ENCODE measurements at regions not wholly inside any gene's neighbourhood (a gene's known extent, or its start where the extent isn't known, plus 50 kb on each side); places are given as distances from the start of the nearest gene placed in this dataset.
"Not testable (repeated sequence)": the region's sequence is repeated elsewhere in the genome, so short reads cannot be mapped to it uniquely, and the experiment has no call there.

DNA sequence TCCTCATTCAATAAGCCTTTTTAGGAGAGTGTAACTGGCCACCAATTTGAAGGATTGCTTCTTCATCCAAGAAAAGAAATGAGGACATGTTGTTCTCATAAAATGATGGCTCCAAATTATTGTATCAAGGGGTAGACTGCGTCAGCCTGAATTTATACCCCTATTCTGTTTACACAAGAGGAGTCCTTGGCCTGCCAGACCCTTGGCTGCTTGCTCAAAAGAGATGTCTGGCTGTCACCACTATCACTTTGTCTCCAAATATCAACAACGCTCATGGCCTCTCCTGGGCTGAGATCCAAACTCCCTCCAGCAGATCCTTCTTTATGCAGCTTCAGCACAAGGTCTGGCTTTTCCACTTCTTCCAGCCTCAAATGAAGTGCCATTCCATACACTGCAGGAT lies 127.9 kb downstream of the OR13H1 start:
- intact Hi-C loops (cut with DNase I; ENCODE audit: low total_unique reads) = no loop called here
- Histone ChIP-seq H3K27ac (no peak overlapping the region), H3K36me3 (no peaks in the 10 kb centered on the region), H3K4me1 (no peaks in the 10 kb centered on the region), H3K27me3 (peaks cover 0 to 28% of the 10 kb centered on the region in 2 donors), H3K4me3 (no peak overlapping the region), H3K9me3 (no peaks in the 10 kb centered on the region)
- TF ChIP-seq POLR2A (IDR thresholded peaks at IDR 0.05) (no peak), POLR2AphosphoS5 (IDR thresholded peaks at IDR 0.05) (no peak)
- TF ChIP-seq, protein P1, sequence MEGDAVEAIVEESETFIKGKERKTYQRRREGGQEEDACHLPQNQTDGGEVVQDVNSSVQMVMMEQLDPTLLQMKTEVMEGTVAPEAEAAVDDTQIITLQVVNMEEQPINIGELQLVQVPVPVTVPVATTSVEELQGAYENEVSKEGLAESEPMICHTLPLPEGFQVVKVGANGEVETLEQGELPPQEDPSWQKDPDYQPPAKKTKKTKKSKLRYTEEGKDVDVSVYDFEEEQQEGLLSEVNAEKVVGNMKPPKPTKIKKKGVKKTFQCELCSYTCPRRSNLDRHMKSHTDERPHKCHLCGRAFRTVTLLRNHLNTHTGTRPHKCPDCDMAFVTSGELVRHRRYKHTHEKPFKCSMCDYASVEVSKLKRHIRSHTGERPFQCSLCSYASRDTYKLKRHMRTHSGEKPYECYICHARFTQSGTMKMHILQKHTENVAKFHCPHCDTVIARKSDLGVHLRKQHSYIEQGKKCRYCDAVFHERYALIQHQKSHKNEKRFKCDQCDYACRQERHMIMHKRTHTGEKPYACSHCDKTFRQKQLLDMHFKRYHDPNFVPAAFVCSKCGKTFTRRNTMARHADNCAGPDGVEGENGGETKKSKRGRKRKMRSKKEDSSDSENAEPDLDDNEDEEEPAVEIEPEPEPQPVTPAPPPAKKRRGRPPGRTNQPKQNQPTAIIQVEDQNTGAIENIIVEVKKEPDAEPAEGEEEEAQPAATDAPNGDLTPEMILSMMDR (IDR thresholded peaks at IDR 0.05) = no peak
- DNase-seq (ENCODE audit: low spot score in 2 of 2) = no peak

DNA sequence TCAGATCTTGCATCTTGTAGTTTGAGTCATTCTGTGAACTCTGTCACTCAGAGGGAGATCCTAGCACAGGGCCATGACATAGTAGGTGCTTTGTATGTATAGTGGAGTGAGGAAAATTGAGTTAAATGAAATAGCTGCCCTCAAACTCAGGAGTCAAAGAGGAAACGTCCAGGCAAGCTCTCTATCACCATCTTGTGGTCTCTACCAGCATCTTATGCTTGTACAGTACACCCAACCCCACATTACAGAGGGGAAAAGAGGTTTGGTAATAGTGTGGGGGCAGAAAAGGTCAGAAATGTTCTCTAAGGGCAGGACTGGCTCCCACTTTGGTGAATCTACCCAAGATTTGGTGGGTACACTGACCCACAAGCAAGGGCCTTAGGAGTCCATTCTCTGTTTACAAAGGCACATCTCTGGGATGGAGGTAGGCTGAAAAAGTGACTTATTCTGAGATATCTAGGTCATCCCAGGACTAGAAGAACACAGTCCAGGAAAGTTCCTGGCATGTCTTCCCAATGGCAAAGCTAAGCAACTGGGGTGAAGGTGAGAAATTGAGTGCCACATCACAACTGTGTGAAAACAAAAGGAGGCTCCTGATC lies 131.8 kb downstream of the OR13H1 start:
- Histone ChIP-seq H3K9me3 (no peaks in the 10 kb centered on the region), H3K27me3 (peaks cover 0 to 47% of the 10 kb centered on the region in 2 donors), H3K36me3 (no peaks in the 10 kb centered on the region), H3K4me1 (no peaks in the 10 kb centered on the region), H3K4me3 (no peak overlapping the region), H3K27ac (no peak overlapping the region)
- TF ChIP-seq POLR2A (IDR thresholded peaks at IDR 0.05) (no peak), POLR2AphosphoS5 (IDR thresholded peaks at IDR 0.05) (no peak)
- TF ChIP-seq, protein P1 (IDR thresholded peaks at IDR 0.05) = no peak
- intact Hi-C loops (cut with DNase I; ENCODE audit: low total_unique reads) = no loop called here
- DNase-seq (ENCODE audit: low spot score in 2 of 2) = no peak

DNA sequence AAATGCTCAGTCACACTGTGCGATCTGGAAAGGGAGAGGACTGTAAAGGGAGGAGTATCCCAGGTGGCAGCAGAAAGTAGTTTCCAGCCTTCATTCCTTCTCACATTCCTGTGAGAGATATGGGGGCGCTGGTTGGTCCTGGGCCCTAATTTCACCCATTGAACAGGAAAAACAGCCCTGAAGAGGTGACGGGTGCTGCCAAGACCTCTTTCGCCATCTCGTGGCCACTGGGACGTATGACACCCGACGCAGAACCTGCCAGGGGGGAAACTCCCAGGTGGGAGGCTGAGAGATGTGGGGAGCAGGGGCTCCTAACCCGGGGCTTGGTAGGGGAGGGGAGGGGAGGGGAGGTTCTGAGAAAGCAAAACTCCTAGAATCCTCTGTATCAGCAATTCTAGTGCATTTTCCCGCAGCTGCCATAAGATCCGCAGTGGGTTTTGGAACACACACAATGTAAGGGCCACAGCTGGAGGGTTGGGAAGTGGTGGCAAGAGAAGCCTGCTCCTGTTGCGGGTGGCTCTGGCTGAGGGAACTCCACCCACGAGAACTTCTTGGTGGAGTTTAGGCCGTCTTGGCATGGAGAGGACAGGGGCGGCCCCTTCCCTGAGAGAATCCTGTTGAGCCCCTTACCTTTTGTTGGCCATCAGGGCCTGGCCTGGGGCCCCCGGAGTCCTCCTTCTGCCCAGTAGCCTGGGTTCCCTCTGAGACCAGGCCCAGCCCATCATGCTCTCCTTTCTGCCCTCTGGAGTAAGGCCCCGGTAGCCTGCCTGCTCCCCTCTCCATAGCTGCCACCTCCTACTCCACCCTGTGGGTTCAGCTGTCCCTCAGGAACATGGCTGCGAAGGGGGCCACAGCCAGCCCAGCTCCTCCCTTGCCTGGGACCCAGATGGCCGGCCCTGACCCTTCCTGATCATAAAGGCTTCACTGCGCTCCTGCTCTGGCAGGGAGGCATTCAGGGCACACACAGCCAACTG lies 134.1 kb downstream of the OR13H1 start:
- intact Hi-C loops (cut with DNase I; ENCODE audit: low total_unique reads) = no loop called here
- Histone ChIP-seq H3K27me3 (peaks cover 0 to 33% of the 10 kb centered on the region in 2 donors), H3K9me3 (no peaks in the 10 kb centered on the region), H3K27ac (no peak overlapping the region), H3K36me3 (no peaks in the 10 kb centered on the region), H3K4me3 (no peak overlapping the region), H3K4me1 (no peaks in the 10 kb centered on the region)
- TF ChIP-seq POLR2AphosphoS5 (IDR thresholded peaks at IDR 0.05) = no peak
- TF ChIP-seq, protein P1 (IDR thresholded peaks at IDR 0.05) = peak in 2 of 3 donors; percentile 20 to 23
- DNase-seq (ENCODE audit: low spot score in 2 of 2) = no peak

DNA sequence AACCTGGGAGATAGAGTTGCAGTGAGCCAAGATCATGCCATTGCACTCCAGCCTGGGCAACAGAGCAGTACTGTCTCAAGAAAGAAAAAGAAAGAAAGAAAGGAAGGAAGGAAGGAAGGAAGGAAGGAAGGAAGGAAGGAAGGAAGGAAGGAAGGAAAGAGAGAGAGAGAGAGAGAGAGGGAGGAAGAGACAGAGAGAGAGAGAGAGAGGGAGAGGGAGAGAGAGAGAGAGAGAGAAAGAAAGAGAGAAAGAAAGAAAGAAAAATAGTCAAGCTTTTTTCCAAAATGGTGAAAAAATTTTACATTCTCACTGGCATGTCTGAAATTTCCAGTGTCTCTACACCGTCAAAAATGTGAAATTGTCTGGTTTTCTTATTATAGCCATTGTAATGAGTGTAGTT lies 138.9 kb downstream of the OR13H1 start:
- intact Hi-C loops (cut with DNase I; ENCODE audit: low total_unique reads); H3K4me1 ChIP-seq; DNase-seq (ENCODE audit: low spot score in 2 of 2); H3K36me3 ChIP-seq; H3K27ac ChIP-seq; H3K4me3 ChIP-seq; H3K9me3 ChIP-seq: not testable (repeated sequence)
- peaks cover 0 to 24% of the 10 kb centered on the region in 2 donors for H3K27me3 ChIP-seq

DNA sequence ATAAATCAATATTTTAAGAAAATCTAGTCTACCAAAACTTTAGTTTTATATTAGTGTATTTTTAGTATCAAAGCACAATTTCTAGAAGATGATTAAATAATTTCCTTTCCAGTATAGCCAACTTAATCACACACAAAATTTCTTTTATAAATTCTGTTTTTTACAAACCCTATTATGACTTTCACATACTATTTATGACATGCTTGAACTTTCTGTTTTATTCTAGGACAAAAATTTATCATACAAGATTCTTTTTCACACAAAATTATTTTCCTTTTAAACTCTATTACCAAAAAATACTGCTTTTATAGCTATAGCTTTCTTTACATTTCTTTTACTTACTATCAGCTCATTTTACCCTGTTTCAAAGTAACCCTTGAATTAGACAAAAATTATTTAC lies 149.5 kb downstream of the OR13H1 start:
- Histone ChIP-seq H3K27ac (no peak overlapping the region), H3K9me3 (no peaks in the 10 kb centered on the region), H3K27me3 (peaks cover 0 to 17% of the 10 kb centered on the region in 2 donors), H3K36me3 (no peaks in the 10 kb centered on the region), H3K4me1 (no peaks in the 10 kb centered on the region), H3K4me3 (no peak overlapping the region)
- DNase-seq (ENCODE audit: low spot score in 2 of 2) = no peak
- intact Hi-C loops (cut with DNase I; ENCODE audit: low total_unique reads) = no loop called here
- TF ChIP-seq POLR2A (IDR thresholded peaks at IDR 0.05) (no peak), POLR2AphosphoS5 (IDR thresholded peaks at IDR 0.05) (no peak)
- TF ChIP-seq, protein P1 (IDR thresholded peaks at IDR 0.05) = no peak

DNA sequence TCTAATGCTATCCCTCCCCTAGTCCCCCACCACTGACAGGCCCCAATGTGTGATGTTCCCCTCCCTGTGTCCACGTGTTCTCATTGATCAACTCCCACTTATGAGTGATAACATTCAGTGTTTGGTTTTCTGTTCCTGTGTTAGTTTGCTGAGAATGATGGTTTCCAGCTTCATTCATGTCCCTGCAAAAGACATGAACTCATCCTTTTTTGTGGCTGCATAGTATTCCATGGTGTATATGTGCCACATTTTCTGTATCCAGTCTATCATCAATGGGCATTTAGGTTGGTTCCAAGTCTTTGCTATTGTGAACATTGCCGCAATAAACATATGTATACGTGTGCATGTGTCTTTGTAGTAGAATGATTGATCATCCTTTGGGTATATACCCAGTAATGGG lies 153.1 kb downstream of the OR13H1 start:
- H3K4me1 ChIP-seq; H3K4me3 ChIP-seq; H3K27ac ChIP-seq; H3K9me3 ChIP-seq; H3K36me3 ChIP-seq; intact Hi-C loops (cut with DNase I; ENCODE audit: low total_unique reads); DNase-seq (ENCODE audit: low spot score in 2 of 2): not testable (repeated sequence)
- H3K27me3 ChIP-seq = peaks cover 0 to 23% of the 10 kb centered on the region in 2 donors

All from breast epithelium (tissue), 4 donors.